ENCODE measurements at regions not wholly inside any gene's neighbourhood (a gene's known extent, or its start where the extent isn't known, plus 50 kb on each side); places are given as distances from the start of the nearest gene placed in this dataset.

DNA sequence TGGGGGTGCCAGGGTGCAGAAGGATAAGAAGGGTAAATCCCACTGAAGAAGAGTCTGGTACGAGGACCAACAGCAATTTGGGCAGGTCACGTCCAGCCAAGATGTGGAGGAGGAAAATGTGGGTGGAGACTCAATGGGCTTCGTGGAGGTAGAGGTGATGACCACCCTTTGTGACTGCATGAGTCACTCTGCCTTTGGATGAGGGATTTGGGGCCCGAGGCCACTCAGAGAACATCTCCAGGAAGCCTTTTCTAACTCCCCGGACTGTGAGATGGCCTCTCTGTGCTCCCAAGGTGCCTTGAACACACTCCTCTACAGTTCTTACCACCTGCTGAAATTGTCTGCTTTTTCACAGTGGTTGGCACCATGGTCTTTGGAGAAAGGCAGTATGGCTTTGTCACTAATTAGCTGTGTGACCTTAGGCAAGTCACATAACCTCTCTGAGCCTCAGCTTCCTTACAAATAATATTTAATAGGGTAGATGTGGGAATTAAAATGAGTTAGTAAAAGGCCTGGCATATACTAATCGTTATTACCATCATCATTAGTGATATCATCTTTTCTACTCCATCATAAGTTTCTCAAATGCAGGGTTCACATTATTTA lies 67.0 kb upstream of the ARHGAP5 start:
- no peak for DNase-seq (ENCODE audit: low read depth)
- no peak overlapping the region for H3K4me3 ChIP-seq (ENCODE audit: low read depth, low read length)
- in situ Hi-C loops (cut with HindIII; ENCODE audit: low sequenced_read_pairs) = no loop called here
- TF ChIP-seq CTCF (IDR thresholded peaks at IDR 0.05; ENCODE audit: low read depth, low read length, missing control alignments) = no peak

- no peak for TF ChIP-seq CTCF (IDR thresholded peaks at IDR 0.05; ENCODE audit: low read depth, low read length, missing control alignments)
- no peak overlapping the region for H3K4me3 ChIP-seq (ENCODE audit: low read depth, low read length)
- no peak for DNase-seq (ENCODE audit: low read depth)
- in situ Hi-C loops (cut with HindIII; ENCODE audit: low sequenced_read_pairs) = no loop called here
Observed at GRCh38 chr14:32010604-32011125, 66.4 kb upstream of the ARHGAP5 start.

GRCh38 chr14:32011225-32011624 lies 65.9 kb upstream of the ARHGAP5 start:
- no peak overlapping the region for H3K4me3 ChIP-seq (ENCODE audit: low read depth, low read length)
- DNase-seq (ENCODE audit: low read depth) = no peak
- in situ Hi-C loops (cut with HindIII; ENCODE audit: low sequenced_read_pairs) = no loop called here
- TF ChIP-seq CTCF (IDR thresholded peaks at IDR 0.05; ENCODE audit: low read depth, low read length, missing control alignments) = no peak

DNA sequence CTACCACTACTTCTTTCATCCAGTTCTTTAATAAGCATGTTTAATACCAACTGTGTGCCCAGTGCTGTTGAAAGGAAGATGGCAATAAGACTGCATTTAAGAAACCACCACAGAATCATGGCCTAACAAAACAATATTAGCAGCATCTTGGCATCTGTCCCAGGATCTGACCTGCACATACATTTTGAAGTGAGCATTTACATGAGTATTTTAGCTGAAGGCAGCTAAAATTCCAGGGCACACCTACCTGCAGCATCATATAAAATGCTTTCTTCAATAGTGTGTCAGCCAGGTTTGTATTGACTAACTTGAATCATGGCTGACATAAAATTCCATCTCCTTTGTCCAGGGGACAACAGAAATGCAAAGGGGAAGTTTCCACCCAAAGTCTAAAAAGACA lies 65.0 kb upstream of the ARHGAP5 start:
- H3K4me3 ChIP-seq (ENCODE audit: low read depth, low read length) = no peak overlapping the region
- in situ Hi-C loops (cut with HindIII; ENCODE audit: low sequenced_read_pairs) = no loop called here
- no peak for DNase-seq (ENCODE audit: low read depth)
- no peak for TF ChIP-seq CTCF (IDR thresholded peaks at IDR 0.05; ENCODE audit: low read depth, low read length, missing control alignments)

DNA sequence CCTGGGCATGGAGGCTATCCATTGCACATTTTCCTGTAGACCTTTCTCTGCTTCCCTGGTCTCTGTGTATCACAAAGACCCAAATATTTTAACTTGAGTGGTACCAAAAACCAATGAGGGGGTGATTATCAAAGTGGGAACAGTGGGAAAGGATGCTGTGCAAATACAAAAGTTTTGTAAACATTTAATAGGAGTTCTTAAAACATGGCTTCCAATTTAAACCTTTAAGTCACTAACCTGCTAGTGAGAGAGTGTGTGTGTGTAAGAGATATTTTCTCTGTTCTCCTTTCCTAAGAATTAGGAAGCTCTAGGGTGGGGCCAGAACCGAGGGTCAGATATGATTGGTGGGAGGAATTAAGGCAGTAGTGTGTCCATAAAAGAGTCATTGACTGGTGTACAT lies 64.5 kb upstream of the ARHGAP5 start:
- DNase-seq (ENCODE audit: low read depth) = no peak
- no peak for TF ChIP-seq CTCF (IDR thresholded peaks at IDR 0.05; ENCODE audit: low read depth, low read length, missing control alignments)
- no peak overlapping the region for H3K4me3 ChIP-seq (ENCODE audit: low read depth, low read length)
- in situ Hi-C loops (cut with HindIII; ENCODE audit: low sequenced_read_pairs) = no loop called here

DNA sequence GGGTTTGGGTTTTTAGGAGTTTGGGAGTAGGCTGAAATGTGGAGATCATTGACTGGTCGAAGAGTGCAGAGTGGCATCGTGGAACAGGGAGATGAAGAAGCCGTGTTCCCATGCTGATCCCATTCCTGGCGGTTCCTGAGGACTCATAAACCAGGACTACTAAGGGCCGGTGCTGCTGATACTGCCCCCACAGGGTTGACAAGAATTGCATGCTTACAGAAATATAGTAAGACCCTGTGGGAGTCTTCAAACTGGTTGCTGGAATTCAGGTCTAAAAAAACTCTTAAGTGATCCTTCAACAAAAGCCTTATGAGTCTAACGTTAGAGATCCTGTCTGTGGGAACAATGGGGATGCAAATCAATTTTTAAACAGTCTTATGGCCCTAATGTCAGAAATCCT lies 64.0 kb upstream of the ARHGAP5 start:
- in situ Hi-C loops (cut with HindIII; ENCODE audit: low sequenced_read_pairs) = no loop called here
- no peak for DNase-seq (ENCODE audit: low read depth)
- no peak for TF ChIP-seq CTCF (IDR thresholded peaks at IDR 0.05; ENCODE audit: low read depth, low read length, missing control alignments)
- H3K4me3 ChIP-seq (ENCODE audit: low read depth, low read length) = no peak overlapping the region

Data from astrocyte of the cerebellum (primary cell).